ENCODE measurements at regions not wholly inside any gene's neighbourhood (a gene's known extent, or its start where the extent isn't known, plus 50 kb on each side); places are given as distances from the start of the nearest gene placed in this dataset.

DNA sequence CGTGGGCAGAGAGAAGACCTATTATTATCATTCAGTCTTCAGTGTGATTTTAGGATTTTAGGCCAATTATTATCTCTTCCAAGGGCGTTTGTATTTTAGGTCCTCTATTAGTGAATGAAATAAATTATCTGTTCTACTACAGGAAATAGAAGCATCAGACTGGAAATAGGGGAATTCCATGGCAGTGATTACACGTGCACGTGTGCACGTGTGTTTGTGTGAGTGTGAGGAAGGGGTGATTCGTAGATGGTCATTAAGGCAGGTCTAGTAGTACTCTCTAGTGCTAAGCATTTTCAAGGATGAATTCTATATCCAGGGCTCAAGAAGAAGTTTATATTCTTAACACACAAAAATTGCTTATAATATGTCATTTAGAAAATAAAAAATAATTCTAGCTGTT is 623.2 kb downstream of the GATA3 start:
- TF ChIP-seq POLR2AphosphoS5 (IDR thresholded peaks at IDR 0.05) = no peak
- TF ChIP-seq CTCF (IDR thresholded peaks at IDR 0.05) = no peak
- no peak for TF ChIP-seq POLR2A (IDR thresholded peaks at IDR 0.05)
